HL-60 (cell line): ENCODE measurements at regions not wholly inside any gene's neighbourhood (a gene's known extent, or its start where the extent isn't known, plus 50 kb on each side); places are given as distances from the start of the nearest gene placed in this dataset.
A peak's percentile ranks its signal among the peaks of the same experiment; 100 is the strongest.

Experiments
- DNase-seq, 2 experiments: peaks; one replicate each; pipeline ENCODE4 v3.0.0-alpha.2; 2010 to 2020; ENCODE audit warnings: low read depth in 1 of 2, low spot score in 1 of 2
- H3K27ac ChIP-seq: fragments of 250-450 bp; sonication (Bioruptor Pico); replicated peaks from 2 replicates; pipeline ENCODE4 v1.5.1; 2020; ENCODE audit warnings: mild to moderate bottlenecking, moderate library complexity
- H3K27me3 ChIP-seq: fragments of 250-450 bp; sonication (Bioruptor Pico); 2 replicates; pipeline ENCODE4 v1.5.1; 2021; ENCODE audit warnings: mild to moderate bottlenecking, moderate library complexity; ENCODE audit not compliant: insufficient read depth, poor library complexity, severe bottlenecking
- H3K4me3 ChIP-seq: replicated peaks from 2 replicates; pipeline ENCODE4 v1.5.1; 2011; ENCODE audit warnings: mild to moderate bottlenecking, control low read depth, low read length; ENCODE audit not compliant: insufficient read depth
- GABPA ChIP-seq: IDR thresholded peaks from 2 replicates; pipeline ENCODE4 v1.6.1; 2012; ENCODE audit warnings: low read depth
- POLR2AphosphoS5 ChIP-seq: IDR thresholded peaks from 2 replicates; pipeline ENCODE4 v1.6.1; 2012; ENCODE audit warnings: low read depth
- SPI1 ChIP-seq: IDR thresholded peaks from 2 replicates; pipeline ENCODE4 v1.6.1; 2012; ENCODE audit warnings: low read depth, mild to moderate bottlenecking, borderline replicate concordance
- TF ChIP-seq, protein P1 (sequence below): IDR thresholded peaks from 2 replicates; pipeline ENCODE4 v1.6.1; 2012; ENCODE audit warnings: low read depth; ENCODE audit not compliant: insufficient replicate concordance
- TF ChIP-seq, protein P2 (sequence below): IDR thresholded peaks from one replicate; pipeline ENCODE4 v1.5.1; 2011; ENCODE audit warnings: low read length, control low read depth, inconsistent platforms; ENCODE audit not compliant: insufficient read depth

DNA sequence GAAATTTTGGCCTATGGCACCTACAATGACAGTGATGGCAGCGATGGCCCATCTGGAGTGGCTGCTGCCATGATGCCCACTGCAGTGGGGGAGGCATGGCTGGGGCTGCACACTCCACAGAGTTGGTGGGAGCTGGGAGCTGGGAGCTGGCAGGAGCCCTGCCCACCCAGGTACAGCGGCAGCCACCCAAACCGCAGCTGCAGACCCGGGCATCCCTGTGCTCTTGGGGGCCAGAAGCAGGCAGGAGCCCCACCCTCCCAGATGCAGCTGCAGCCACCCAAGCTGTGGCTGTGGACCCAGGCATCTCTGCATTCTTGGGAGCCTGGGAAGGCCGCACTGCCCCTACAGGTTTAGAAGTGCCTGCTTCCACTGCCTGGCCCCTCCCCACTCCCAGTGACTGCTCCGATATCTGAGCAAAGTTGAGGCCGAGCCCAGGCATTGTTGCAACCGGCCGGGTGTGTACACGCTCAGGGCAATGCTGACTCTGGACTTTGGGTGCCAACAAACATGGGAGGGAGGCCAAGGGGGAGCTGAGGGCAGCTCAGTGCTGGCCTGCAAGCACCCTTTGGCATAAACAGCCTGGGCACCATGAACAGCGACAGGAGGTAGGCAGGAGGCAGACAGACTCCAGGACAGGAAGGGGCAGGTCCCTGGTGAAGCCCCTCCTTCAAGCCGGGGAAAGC is 82.8 kb downstream of the PPP4R3C start:
- DNase-seq: no peak
- Histone ChIP-seq H3K27ac (no peak overlapping the region), H3K4me3 (no peak overlapping the region), H3K27me3 (no peaks in the 10 kb centered on the region)
- TF ChIP-seq, protein P1, sequence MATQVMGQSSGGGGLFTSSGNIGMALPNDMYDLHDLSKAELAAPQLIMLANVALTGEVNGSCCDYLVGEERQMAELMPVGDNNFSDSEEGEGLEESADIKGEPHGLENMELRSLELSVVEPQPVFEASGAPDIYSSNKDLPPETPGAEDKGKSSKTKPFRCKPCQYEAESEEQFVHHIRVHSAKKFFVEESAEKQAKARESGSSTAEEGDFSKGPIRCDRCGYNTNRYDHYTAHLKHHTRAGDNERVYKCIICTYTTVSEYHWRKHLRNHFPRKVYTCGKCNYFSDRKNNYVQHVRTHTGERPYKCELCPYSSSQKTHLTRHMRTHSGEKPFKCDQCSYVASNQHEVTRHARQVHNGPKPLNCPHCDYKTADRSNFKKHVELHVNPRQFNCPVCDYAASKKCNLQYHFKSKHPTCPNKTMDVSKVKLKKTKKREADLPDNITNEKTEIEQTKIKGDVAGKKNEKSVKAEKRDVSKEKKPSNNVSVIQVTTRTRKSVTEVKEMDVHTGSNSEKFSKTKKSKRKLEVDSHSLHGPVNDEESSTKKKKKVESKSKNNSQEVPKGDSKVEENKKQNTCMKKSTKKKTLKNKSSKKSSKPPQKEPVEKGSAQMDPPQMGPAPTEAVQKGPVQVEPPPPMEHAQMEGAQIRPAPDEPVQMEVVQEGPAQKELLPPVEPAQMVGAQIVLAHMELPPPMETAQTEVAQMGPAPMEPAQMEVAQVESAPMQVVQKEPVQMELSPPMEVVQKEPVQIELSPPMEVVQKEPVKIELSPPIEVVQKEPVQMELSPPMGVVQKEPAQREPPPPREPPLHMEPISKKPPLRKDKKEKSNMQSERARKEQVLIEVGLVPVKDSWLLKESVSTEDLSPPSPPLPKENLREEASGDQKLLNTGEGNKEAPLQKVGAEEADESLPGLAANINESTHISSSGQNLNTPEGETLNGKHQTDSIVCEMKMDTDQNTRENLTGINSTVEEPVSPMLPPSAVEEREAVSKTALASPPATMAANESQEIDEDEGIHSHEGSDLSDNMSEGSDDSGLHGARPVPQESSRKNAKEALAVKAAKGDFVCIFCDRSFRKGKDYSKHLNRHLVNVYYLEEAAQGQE: no peak
- TF ChIP-seq POLR2AphosphoS5: no peak
- TF ChIP-seq SPI1: no peak
- no peak for TF ChIP-seq GABPA
- TF ChIP-seq, protein P2, sequence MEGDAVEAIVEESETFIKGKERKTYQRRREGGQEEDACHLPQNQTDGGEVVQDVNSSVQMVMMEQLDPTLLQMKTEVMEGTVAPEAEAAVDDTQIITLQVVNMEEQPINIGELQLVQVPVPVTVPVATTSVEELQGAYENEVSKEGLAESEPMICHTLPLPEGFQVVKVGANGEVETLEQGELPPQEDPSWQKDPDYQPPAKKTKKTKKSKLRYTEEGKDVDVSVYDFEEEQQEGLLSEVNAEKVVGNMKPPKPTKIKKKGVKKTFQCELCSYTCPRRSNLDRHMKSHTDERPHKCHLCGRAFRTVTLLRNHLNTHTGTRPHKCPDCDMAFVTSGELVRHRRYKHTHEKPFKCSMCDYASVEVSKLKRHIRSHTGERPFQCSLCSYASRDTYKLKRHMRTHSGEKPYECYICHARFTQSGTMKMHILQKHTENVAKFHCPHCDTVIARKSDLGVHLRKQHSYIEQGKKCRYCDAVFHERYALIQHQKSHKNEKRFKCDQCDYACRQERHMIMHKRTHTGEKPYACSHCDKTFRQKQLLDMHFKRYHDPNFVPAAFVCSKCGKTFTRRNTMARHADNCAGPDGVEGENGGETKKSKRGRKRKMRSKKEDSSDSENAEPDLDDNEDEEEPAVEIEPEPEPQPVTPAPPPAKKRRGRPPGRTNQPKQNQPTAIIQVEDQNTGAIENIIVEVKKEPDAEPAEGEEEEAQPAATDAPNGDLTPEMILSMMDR: no peak

- no peak for DNase-seq
- Histone ChIP-seq H3K27ac (no peak overlapping the region), H3K4me3 (no peak overlapping the region), H3K27me3 (no peaks in the 10 kb centered on the region)
- no peak for TF ChIP-seq POLR2AphosphoS5
- TF ChIP-seq, protein P2: no peak
- TF ChIP-seq GABPA: no peak
Measured at GRCh38 chrX:27354021-27354420, 109.1 kb downstream of the PPP4R3C start.

- TF ChIP-seq, protein P2: no peak
- TF ChIP-seq POLR2AphosphoS5: no peak
- Histone ChIP-seq H3K27me3 (no peaks in the 10 kb centered on the region), H3K4me3 (no peak overlapping the region), H3K27ac (no peak overlapping the region)
- DNase-seq: no peak
Measured at GRCh38 chrX:27350476-27350875, 112.7 kb downstream of the PPP4R3C start.

- Histone ChIP-seq H3K27me3 (no peaks in the 10 kb centered on the region), H3K27ac (no peak overlapping the region), H3K4me3 (no peak overlapping the region)
- TF ChIP-seq POLR2AphosphoS5 (no peak), SPI1 (no peak), GABPA (no peak)
- TF ChIP-seq, protein P2: peak; percentile 67
- peak in 1 of 2 experiments; percentile 46 for DNase-seq
Measured at GRCh38 chrX:27336466-27337091, 126.6 kb downstream of the PPP4R3C start.
